Endothelial cell of umbilical vein (primary cell): ENCODE measurements at regions not wholly inside any gene's neighbourhood (a gene's known extent, or its start where the extent isn't known, plus 50 kb on each side); places are given as distances from the start of the nearest gene placed in this dataset.

Experiments
- BruUV-seq: library from RNA; stranded (reverse); fragments of 400-500 nt; replicated peaks from 2 replicates; lab custom pipeline; 2021; lab: Mats Ljungman, UMichigan
- CTCF ChIA-PET: fragments of 300-600, 350-600 bp; sonication (Branson Sonifier 250); formaldehyde crosslinking; loops from one replicate; lab custom pipeline; 2021; ENCODE audit warnings: antibody characterized with exemption, inconsistent platforms; lab: Charles Lee
- POLR2A ChIA-PET: fragments of 300-600, 350-600 bp; sonication (Branson Sonifier 250); formaldehyde crosslinking; loops from one replicate; lab custom pipeline; 2021; ENCODE audit warnings: antibody characterized with exemption, inconsistent platforms; lab: Charles Lee
- DNase-seq: peaks from one replicate; pipeline ENCODE4 v3.0.0-alpha.2; 2011; ENCODE audit warnings: low read depth, low spot score
- FAIRE-seq: peaks from 2 replicates; lab custom pipeline; 2011; peaks lifted over from hg19 to GRCh38; lab: Jason Lieb, UNC
- H2AFZ ChIP-seq: 2 replicates; pipeline ENCODE4 v1.6.0; 2012; ENCODE audit warnings: low read depth, low read length, control low read depth, inconsistent platforms
- H3K27ac ChIP-seq: 2 replicates; pipeline ENCODE4 v1.5.1; 2011; ENCODE audit warnings: low read depth, mild to moderate bottlenecking, control low read depth, low read length, moderate library complexity; ENCODE audit not compliant: insufficient read depth
- H3K27me3 ChIP-seq, 2 experiments: 2 replicates each; pipeline versions ENCODE4 v1.6.0 to v1.6.1; 2011; ENCODE audit warnings: low read length in 2 of 2, mixed read lengths in 1 of 2; ENCODE audit not compliant: control insufficient read depth in 2 of 2, insufficient read depth in 2 of 2
- H3K36me3 ChIP-seq, 2 experiments: 2 replicates in 1 of 2; 3 replicates in 1 of 2; pipeline ENCODE4 v1.5.1; 2011; ENCODE audit warnings: low read length in 2 of 2, mild to moderate bottlenecking in 1 of 2, moderate library complexity in 1 of 2; ENCODE audit not compliant: control insufficient read depth in 2 of 2, insufficient read depth in 2 of 2; ENCODE audit errors: extremely low read depth in 1 of 2
- H3K4me1 ChIP-seq: 3 replicates; pipeline ENCODE4 v1.5.1; 2011; ENCODE audit warnings: mild to moderate bottlenecking, low read length; ENCODE audit not compliant: control insufficient read depth, insufficient read depth; ENCODE audit errors: extremely low read depth
- H3K4me2 ChIP-seq: 2 replicates; pipeline ENCODE4 v1.6.1; 2011; ENCODE audit warnings: low read length, control low read depth, mixed read lengths; ENCODE audit not compliant: insufficient read depth
- H3K4me3 ChIP-seq, 3 experiments: fragments of 200-600 bp in 1 of 3; sonication (generic), shearing (Covaris generic) in 1 of 3; replicated peaks in 1 of 3; 2 replicates each; pipeline ENCODE4 v1.5.1; 2011 to 2016; ENCODE audit warnings: control low read depth in 3 of 3, low read length in 3 of 3, mild to moderate bottlenecking in 2 of 3, inconsistent platforms in 1 of 3, low read depth in 1 of 3, moderate library complexity in 1 of 3; ENCODE audit not compliant: insufficient read depth in 1 of 3
- H3K79me2 ChIP-seq: 2 replicates; pipeline ENCODE4 v1.6.0; 2012; ENCODE audit warnings: low read length, inconsistent platforms; ENCODE audit not compliant: control insufficient read depth, insufficient read depth
- H3K9ac ChIP-seq: replicated peaks from 2 replicates; pipeline ENCODE3; 2011; ENCODE audit warnings: low read length, control low read depth; ENCODE audit not compliant: insufficient read depth; ENCODE audit errors: extremely low read depth
- H3K9me1 ChIP-seq: replicated peaks from 3 replicates; pipeline ENCODE4 v1.6.0; 2011; ENCODE audit warnings: mild to moderate bottlenecking, low read length; ENCODE audit not compliant: control insufficient read depth, insufficient read depth; ENCODE audit errors: extremely low read depth
- H3K9me3 ChIP-seq: replicated peaks from 2 replicates; pipeline ENCODE4 v1.5.1; 2012; ENCODE audit warnings: low read length, inconsistent platforms; ENCODE audit not compliant: control insufficient read depth, insufficient read depth
- H4K20me1 ChIP-seq: replicated peaks from 2 replicates; pipeline ENCODE3; 2011; ENCODE audit warnings: mild to moderate bottlenecking, low read length; ENCODE audit not compliant: control insufficient read depth, insufficient read depth; ENCODE audit errors: extremely low read depth
- CTCF ChIP-seq, 2 donors: IDR thresholded peaks; 1 replicate in 1 of 2; 2 replicates in 1 of 2; pipeline ENCODE4 v1.5.1; 2011; ENCODE audit warnings: low read length in 2 of 2, mild to moderate bottlenecking in 2 of 2, moderate library complexity in 2 of 2, control low read depth in 1 of 2, inconsistent platforms in 1 of 2, low read depth in 1 of 2; ENCODE audit not compliant: insufficient read depth in 1 of 2; ENCODE audit errors: extremely low read depth in 1 of 2
- EZH2 ChIP-seq: IDR thresholded peaks from 2 replicates; pipeline ENCODE4 v1.6.1; 2012; ENCODE audit warnings: borderline replicate concordance, low read depth, mild to moderate bottlenecking, moderate library complexity, low read length, inconsistent platforms; ENCODE audit not compliant: severe bottlenecking
- FOS ChIP-seq: IDR thresholded peaks from 2 replicates; pipeline ENCODE4 v1.6.1; 2011; ENCODE audit warnings: mild to moderate bottlenecking, low read length, moderate library complexity, borderline replicate concordance; ENCODE audit not compliant: insufficient read depth
- GATA2 ChIP-seq: IDR thresholded peaks from 2 replicates; pipeline ENCODE4 v1.7.0; 2011; ENCODE audit warnings: low read depth, mild to moderate bottlenecking, moderate library complexity, mixed read lengths, low read length; ENCODE audit not compliant: insufficient read length, insufficient read depth
- JUN ChIP-seq: IDR thresholded peaks from 2 replicates; pipeline ENCODE4 v1.6.1; 2011; ENCODE audit warnings: borderline replicate concordance, low read depth; ENCODE audit not compliant: insufficient read length, insufficient read depth
- MAX ChIP-seq: IDR thresholded peaks from 2 replicates; pipeline ENCODE4 v1.6.1; 2011; ENCODE audit not compliant: insufficient read depth, insufficient read length
- MYC ChIP-seq: IDR thresholded peaks from one replicate; pipeline ENCODE4 v1.6.1; 2011; ENCODE audit warnings: mild to moderate bottlenecking, low read depth, low read length
- POLR2A ChIP-seq: IDR thresholded peaks from 2 replicates; pipeline ENCODE4 v1.6.1; 2012; ENCODE audit warnings: low read depth, mild to moderate bottlenecking, control low read depth, low read length
- POLR2AphosphoS5 ChIP-seq: IDR thresholded peaks from 2 replicates; pipeline ENCODE4 v1.6.1; 2012; ENCODE audit warnings: low read depth, mild to moderate bottlenecking, control low read depth, low read length, moderate library complexity; ENCODE audit not compliant: insufficient read depth
- dilution Hi-C: fragments of 300-500 bp; cut with MboI; formaldehyde crosslinking; loops from one replicate; pipeline ENCODE4 v1.15.0; 2019; ENCODE audit warnings: low sequenced_read_pairs; ENCODE audit not compliant: extremely low pct_ligation_motif_present
- intact Hi-C: fragments of 100-400 bp; cut with micrococcal nuclease; formaldehyde crosslinking; loops from one replicate; pipeline ENCODE4 v1.10.0; 2022

DNA sequence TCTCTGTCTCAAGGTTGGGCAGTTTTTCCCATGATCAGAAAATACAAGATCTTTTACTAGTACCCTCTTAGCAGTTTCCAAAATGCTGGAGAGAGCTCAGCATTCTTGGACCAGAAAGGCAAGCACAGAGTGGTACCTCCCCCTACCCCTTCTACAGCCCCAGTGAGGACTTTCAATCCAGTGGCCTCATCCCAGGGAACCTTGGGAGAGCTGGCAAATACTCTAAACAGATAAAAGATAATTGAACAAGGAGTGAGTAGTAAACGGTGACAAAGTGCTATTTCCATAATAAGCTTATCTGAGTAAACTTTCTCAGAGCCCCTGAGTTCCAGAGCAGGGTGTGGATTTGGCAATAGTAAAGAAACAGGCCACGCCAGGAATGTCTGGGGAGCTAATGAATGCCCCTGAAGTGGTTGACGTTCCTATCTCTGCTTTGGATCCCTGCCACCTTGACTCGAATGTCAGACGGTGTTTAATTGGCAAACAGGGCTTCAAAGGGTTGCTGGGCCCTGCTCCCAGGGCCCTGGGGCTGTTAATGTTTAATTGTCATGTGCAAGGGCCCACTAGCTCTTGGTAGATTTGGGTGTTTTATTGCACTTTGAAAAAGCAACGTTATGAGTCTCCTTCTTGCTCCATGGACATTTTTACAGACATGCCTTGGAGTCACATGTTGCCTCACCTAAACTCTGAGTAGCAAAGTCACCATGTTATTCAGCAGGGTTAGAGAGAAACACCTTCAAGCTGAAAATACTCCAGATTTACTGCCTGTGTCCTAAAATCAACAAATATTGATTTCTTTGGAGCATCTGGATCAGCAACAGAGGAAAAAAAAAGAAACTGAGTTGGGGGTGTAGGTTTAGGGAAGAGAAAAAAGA is 239.9 kb downstream of the CYRIA start:
- Histone ChIP-seq H3K27ac (no peak overlapping the region), H3K4me1 (no peaks in the 10 kb centered on the region), H3K27me3 (no peaks in the 10 kb centered on the region), H3K9me1 (no peaks in the 10 kb centered on the region), H3K79me2 (no peaks in the 10 kb centered on the region), H2AFZ (no peak overlapping the region), H3K4me3 (no peak overlapping the region), H3K36me3 (no peaks in the 10 kb centered on the region), H3K9me3 (no peaks in the 10 kb centered on the region), H3K9ac (no peak overlapping the region), H3K4me2 (no peak overlapping the region), H4K20me1 (no peaks in the 10 kb centered on the region)
- BruUV-seq = no TSS peak
- TF ChIP-seq FOS (no peak), JUN (no peak), EZH2 (no peak), POLR2A (no peak), MAX (no peak), CTCF (IDR thresholded peaks at IDR 0.05; ENCODE audit: extremely low read depth in 1 of 2, insufficient read depth in 1 of 2, low read depth in 1 of 2, low read length in 2 of 2) (no peak), POLR2AphosphoS5 (no peak), MYC (no peak), GATA2 (no peak)
- FAIRE-seq (no peak), DNase-seq (no peak)
- intact Hi-C loops = no loop called here
- ChIA-PET CTCF (no interaction called here), POLR2A (no interaction called here)
- dilution Hi-C loops = no loop called here
